ENCODE measurements at regions not wholly inside any gene's neighbourhood (a gene's known extent, or its start where the extent isn't known, plus 50 kb on each side); places are given as distances from the start of the nearest gene placed in this dataset.

- Histone ChIP-seq H3K4me3 (ENCODE audit: low read depth in 1 of 2, low read length in 2 of 2) (no peak overlapping the region), H3K27ac (ENCODE audit: low read depth, low read length) (no peak overlapping the region), H3K9me3 (ENCODE audit: control insufficient read depth in 1 of 2, low read length in 2 of 2) (no peaks in the 10 kb centered on the region), H3K27me3 (ENCODE audit: control insufficient read depth in 1 of 2, insufficient read depth in 2 of 2, low read length in 2 of 2) (no peaks in the 10 kb centered on the region), H3K4me1 (ENCODE audit: control insufficient read depth in 1 of 2, insufficient read depth in 2 of 2, low read length in 2 of 2) (peaks cover 16 to 22% of the 10 kb centered on the region in 2 donors), H3K36me3 (ENCODE audit: control insufficient read depth in 1 of 2, insufficient read depth in 2 of 2, low read length in 2 of 2) (peaks cover 0 to 4% of the 10 kb centered on the region in 2 donors), H3K9ac (ENCODE audit: low read depth in 1 of 2, low read length in 2 of 2) (no peak overlapping the region)
Measured at GRCh38 chr2:134185639-134186038, 68.2 kb upstream of the MGAT5 start.

DNA sequence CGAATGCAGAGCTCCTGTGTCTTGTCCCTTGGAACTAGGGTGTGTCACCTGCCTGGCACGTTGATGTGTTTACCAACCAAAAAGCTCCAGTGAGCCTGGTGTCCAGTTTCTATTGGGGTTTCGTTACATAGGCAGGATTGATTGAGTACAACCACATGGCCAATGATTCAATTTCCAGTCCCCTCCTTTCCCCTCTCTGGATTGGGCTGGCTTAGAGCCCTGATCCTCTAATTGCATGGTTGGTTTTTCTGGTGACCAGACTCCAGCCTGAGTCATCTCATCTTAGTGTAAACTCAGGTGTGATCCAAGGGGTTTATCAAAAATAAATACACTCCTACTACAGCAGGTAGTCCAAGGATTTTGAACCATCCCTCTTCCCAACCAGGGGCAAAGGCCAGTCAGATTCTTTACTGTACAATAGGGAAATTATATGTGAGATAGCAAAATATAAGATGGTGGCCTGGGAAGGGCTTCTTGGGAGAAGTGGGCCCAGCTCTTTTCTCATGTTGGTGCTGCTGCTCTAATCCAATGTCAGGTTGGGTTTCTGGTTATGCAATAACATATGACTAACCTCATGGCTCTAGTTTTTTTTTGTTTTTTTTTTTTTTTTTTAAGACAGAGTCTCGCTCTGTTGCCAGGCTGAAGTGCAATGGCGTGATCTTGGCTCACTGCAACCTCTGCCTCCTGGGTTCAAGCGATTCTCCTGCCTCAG lies 64.7 kb upstream of the MGAT5 start:
- Histone ChIP-seq H3K4me1 (ENCODE audit: control insufficient read depth in 1 of 2, insufficient read depth in 2 of 2, low read length in 2 of 2) (peaks cover 14 to 30% of the 10 kb centered on the region in 2 donors), H3K4me3 (ENCODE audit: low read depth in 1 of 2, low read length in 2 of 2) (no peak overlapping the region), H3K9ac (ENCODE audit: low read depth in 1 of 2, low read length in 2 of 2) (peak overlapping the region in 1 of 2 donors; percentile 28), H3K27me3 (ENCODE audit: control insufficient read depth in 1 of 2, insufficient read depth in 2 of 2, low read length in 2 of 2) (no peaks in the 10 kb centered on the region), H3K9me3 (ENCODE audit: control insufficient read depth in 1 of 2, low read length in 2 of 2) (no peaks in the 10 kb centered on the region), H3K36me3 (ENCODE audit: control insufficient read depth in 1 of 2, insufficient read depth in 2 of 2, low read length in 2 of 2) (peaks cover 0 to 4% of the 10 kb centered on the region in 2 donors), H3K27ac (ENCODE audit: low read depth, low read length) (peak overlapping the region; percentile 34)

DNA sequence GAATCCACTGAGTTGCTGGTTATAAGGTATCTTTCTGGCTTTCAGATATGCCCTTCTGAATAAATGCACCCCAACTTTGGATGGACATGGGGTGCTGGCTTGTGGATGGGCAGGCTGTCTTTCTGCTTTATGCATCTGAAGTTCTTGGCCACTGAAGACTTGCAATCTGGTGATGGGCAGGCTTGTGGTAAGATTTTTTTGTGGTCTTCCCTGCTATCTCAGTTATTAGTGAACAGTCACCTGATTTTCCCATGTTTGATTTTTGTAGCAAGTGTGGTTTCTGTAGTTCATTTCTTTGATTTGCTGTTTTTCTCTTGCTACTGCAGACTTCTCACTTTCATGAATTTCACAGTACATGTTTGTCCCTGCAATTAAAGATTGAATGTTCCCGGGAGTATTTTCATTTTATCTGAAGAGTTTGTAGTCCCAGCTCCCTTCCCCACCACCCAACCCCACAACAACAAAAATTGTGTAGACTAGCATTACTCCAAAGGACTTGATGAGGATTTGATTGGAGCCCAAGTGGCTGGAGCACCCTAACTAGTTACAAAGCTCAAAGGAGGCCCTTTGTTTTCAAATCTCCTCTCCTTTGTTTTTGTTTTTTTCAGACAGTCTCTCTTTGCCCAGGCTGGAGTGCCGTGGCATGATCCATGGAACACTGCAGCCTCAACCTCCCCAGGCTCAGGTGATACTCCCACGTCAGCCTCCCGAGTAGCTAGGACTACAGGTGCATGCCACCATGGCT lies 63.6 kb upstream of the MGAT5 start:
- Histone ChIP-seq H3K4me1 (ENCODE audit: control insufficient read depth in 1 of 2, insufficient read depth in 2 of 2, low read length in 2 of 2) (peaks cover 23 to 40% of the 10 kb centered on the region in 2 donors), H3K27ac (ENCODE audit: low read depth, low read length) (no peak overlapping the region), H3K4me3 (ENCODE audit: low read depth in 1 of 2, low read length in 2 of 2) (no peak overlapping the region), H3K27me3 (ENCODE audit: control insufficient read depth in 1 of 2, insufficient read depth in 2 of 2, low read length in 2 of 2) (no peaks in the 10 kb centered on the region), H3K9me3 (ENCODE audit: control insufficient read depth in 1 of 2, low read length in 2 of 2) (no peaks in the 10 kb centered on the region), H3K9ac (ENCODE audit: low read depth in 1 of 2, low read length in 2 of 2) (no peak overlapping the region), H3K36me3 (ENCODE audit: control insufficient read depth in 1 of 2, insufficient read depth in 2 of 2, low read length in 2 of 2) (peaks cover 0 to 4% of the 10 kb centered on the region in 2 donors)

- Histone ChIP-seq H3K36me3 (ENCODE audit: control insufficient read depth in 1 of 2, insufficient read depth in 2 of 2, low read length in 2 of 2) (peaks cover 0 to 4% of the 10 kb centered on the region in 2 donors), H3K27me3 (ENCODE audit: control insufficient read depth in 1 of 2, insufficient read depth in 2 of 2, low read length in 2 of 2) (no peaks in the 10 kb centered on the region), H3K4me1 (ENCODE audit: control insufficient read depth in 1 of 2, insufficient read depth in 2 of 2, low read length in 2 of 2) (peaks cover 28 to 46% of the 10 kb centered on the region in 2 donors), H3K9me3 (ENCODE audit: control insufficient read depth in 1 of 2, low read length in 2 of 2) (no peaks in the 10 kb centered on the region), H3K4me3 (ENCODE audit: low read depth in 1 of 2, low read length in 2 of 2) (no peak overlapping the region), H3K27ac (ENCODE audit: low read depth, low read length) (no peak overlapping the region), H3K9ac (ENCODE audit: low read depth in 1 of 2, low read length in 2 of 2) (no peak overlapping the region)
Measured at GRCh38 chr2:134190807-134191203, 63.1 kb upstream of the MGAT5 start.

GRCh38 chr2:134191835-134192234 lies 62.0 kb upstream of the MGAT5 start:
- no peak overlapping the region for H3K27ac ChIP-seq (ENCODE audit: low read depth, low read length)
- no peaks in the 10 kb centered on the region for H3K9me3 ChIP-seq (ENCODE audit: control insufficient read depth in 1 of 2, low read length in 2 of 2)
- no peak overlapping the region for H3K4me3 ChIP-seq (ENCODE audit: low read depth in 1 of 2, low read length in 2 of 2)
- no peaks in the 10 kb centered on the region for H3K27me3 ChIP-seq (ENCODE audit: control insufficient read depth in 1 of 2, insufficient read depth in 2 of 2, low read length in 2 of 2)
- no peaks in the 10 kb centered on the region for H3K36me3 ChIP-seq (ENCODE audit: control insufficient read depth in 1 of 2, insufficient read depth in 2 of 2, low read length in 2 of 2)
- peaks cover 29 to 52% of the 10 kb centered on the region in 2 donors for H3K4me1 ChIP-seq (ENCODE audit: control insufficient read depth in 1 of 2, insufficient read depth in 2 of 2, low read length in 2 of 2)
- H3K9ac ChIP-seq (ENCODE audit: low read depth in 1 of 2, low read length in 2 of 2): no peak overlapping the region

DNA sequence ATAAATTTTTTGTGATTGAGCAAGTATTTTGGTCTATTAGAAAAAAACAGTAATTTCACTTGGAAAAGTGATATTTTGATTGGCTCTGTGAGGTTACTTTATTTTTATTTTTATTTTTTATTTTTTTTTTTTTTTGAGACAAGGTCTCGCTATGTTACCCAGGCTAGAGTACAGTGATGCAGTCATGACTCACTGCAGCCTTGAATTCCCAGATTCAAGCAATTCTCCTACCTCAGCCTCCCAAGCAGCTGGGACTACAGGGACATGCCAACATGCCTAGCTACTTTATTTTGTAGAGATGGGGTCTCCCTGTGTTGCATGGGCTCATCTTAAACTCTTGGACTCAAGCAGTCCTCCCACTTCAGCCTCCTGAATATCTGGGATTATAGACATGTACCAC lies 60.9 kb upstream of the MGAT5 start:
- H3K27ac ChIP-seq (ENCODE audit: low read depth, low read length): no peak overlapping the region

DNA sequence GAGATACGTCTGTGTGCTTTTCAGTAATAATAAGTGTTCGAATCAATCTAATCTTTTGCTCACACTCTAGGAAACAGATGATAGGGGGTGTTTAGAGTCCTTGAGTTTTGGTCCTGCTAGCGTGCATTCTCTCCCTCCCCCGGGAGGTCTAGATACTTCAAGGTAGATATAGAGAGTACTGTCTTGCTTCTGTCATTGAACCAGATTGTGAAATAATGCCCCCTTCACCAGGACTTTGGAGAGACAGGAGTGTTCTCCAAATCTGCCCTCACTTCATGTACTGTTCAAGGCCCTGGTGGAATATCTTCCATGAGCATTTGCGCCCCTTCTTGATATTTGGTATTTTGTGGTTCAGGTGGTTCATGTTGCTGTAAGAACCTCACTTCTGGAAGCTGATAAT lies 59.4 kb upstream of the MGAT5 start:
- H3K9me3 ChIP-seq (ENCODE audit: control insufficient read depth in 1 of 2, low read length in 2 of 2): no peaks in the 10 kb centered on the region
- no peak overlapping the region for H3K4me3 ChIP-seq (ENCODE audit: low read depth in 1 of 2, low read length in 2 of 2)
- H3K4me1 ChIP-seq (ENCODE audit: control insufficient read depth in 1 of 2, insufficient read depth in 2 of 2, low read length in 2 of 2): peaks cover 37 to 60% of the 10 kb centered on the region in 2 donors

More for the DNA sequence above, 60.9 kb upstream of the MGAT5 start:
- Histone ChIP-seq H3K27me3 (ENCODE audit: control insufficient read depth in 1 of 2, insufficient read depth in 2 of 2, low read length in 2 of 2) (no peaks in the 10 kb centered on the region), H3K36me3 (ENCODE audit: control insufficient read depth in 1 of 2, insufficient read depth in 2 of 2, low read length in 2 of 2) (no peaks in the 10 kb centered on the region), H3K4me3 (ENCODE audit: low read depth in 1 of 2, low read length in 2 of 2) (no peak overlapping the region), H3K9me3 (ENCODE audit: control insufficient read depth in 1 of 2, low read length in 2 of 2) (no peaks in the 10 kb centered on the region), H3K4me1 (ENCODE audit: control insufficient read depth in 1 of 2, insufficient read depth in 2 of 2, low read length in 2 of 2) (peaks cover 37 to 57% of the 10 kb centered on the region in 2 donors), H3K9ac (ENCODE audit: low read depth in 1 of 2, low read length in 2 of 2) (no peak overlapping the region)

DNA sequence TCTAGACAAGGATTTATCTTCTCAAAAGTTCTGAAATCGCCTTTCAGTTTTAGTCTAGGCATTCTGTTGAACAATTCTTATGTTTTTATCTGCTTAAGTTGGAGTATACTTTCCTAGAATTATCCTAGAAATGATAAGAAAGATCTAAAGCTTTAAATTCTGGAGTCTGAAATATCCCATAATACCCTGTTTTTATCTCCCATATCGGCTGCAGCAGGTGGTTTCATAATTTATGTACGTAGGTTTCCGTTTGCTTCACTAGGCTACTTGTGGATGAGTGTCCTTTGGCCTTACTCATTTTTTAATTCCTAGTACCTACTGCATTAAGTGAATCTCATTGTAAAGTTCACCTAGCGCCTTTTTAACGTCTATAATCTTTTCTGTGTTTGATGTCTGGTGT lies 58.5 kb upstream of the MGAT5 start:
- H3K4me1 ChIP-seq (ENCODE audit: control insufficient read depth in 1 of 2, insufficient read depth in 2 of 2, low read length in 2 of 2): peaks cover 32 to 52% of the 10 kb centered on the region in 2 donors
- H3K9me3 ChIP-seq (ENCODE audit: control insufficient read depth in 1 of 2, low read length in 2 of 2): no peaks in the 10 kb centered on the region
- H3K27ac ChIP-seq (ENCODE audit: low read depth, low read length): no peak overlapping the region

More for the DNA sequence above, 59.4 kb upstream of the MGAT5 start:
- Histone ChIP-seq H3K9ac (ENCODE audit: low read depth in 1 of 2, low read length in 2 of 2) (no peak overlapping the region), H3K36me3 (ENCODE audit: control insufficient read depth in 1 of 2, insufficient read depth in 2 of 2, low read length in 2 of 2) (no peaks in the 10 kb centered on the region), H3K27ac (ENCODE audit: low read depth, low read length) (no peak overlapping the region), H3K27me3 (ENCODE audit: control insufficient read depth in 1 of 2, insufficient read depth in 2 of 2, low read length in 2 of 2) (no peaks in the 10 kb centered on the region)

GRCh38 chr2:134197445-134197844 lies 56.4 kb upstream of the MGAT5 start:
- H3K9me3 ChIP-seq (ENCODE audit: control insufficient read depth in 1 of 2, low read length in 2 of 2): no peaks in the 10 kb centered on the region
- peaks cover 36 to 54% of the 10 kb centered on the region in 2 donors for H3K4me1 ChIP-seq (ENCODE audit: control insufficient read depth in 1 of 2, insufficient read depth in 2 of 2, low read length in 2 of 2)
- no peaks in the 10 kb centered on the region for H3K27me3 ChIP-seq (ENCODE audit: control insufficient read depth in 1 of 2, insufficient read depth in 2 of 2, low read length in 2 of 2)
- no peak overlapping the region for H3K9ac ChIP-seq (ENCODE audit: low read depth in 1 of 2, low read length in 2 of 2)
- H3K36me3 ChIP-seq (ENCODE audit: control insufficient read depth in 1 of 2, insufficient read depth in 2 of 2, low read length in 2 of 2): no peaks in the 10 kb centered on the region
- no peak overlapping the region for H3K27ac ChIP-seq (ENCODE audit: low read depth, low read length)
- H3K4me3 ChIP-seq (ENCODE audit: low read depth in 1 of 2, low read length in 2 of 2): peak overlapping the region in 1 of 2 donors; percentile 4

More for the DNA sequence above, 58.5 kb upstream of the MGAT5 start:
- Histone ChIP-seq H3K27me3 (ENCODE audit: control insufficient read depth in 1 of 2, insufficient read depth in 2 of 2, low read length in 2 of 2) (no peaks in the 10 kb centered on the region), H3K36me3 (ENCODE audit: control insufficient read depth in 1 of 2, insufficient read depth in 2 of 2, low read length in 2 of 2) (no peaks in the 10 kb centered on the region), H3K4me3 (ENCODE audit: low read depth in 1 of 2, low read length in 2 of 2) (no peak overlapping the region), H3K9ac (ENCODE audit: low read depth in 1 of 2, low read length in 2 of 2) (no peak overlapping the region)

GRCh38 chr2:134198006-134198634 lies 55.8 kb upstream of the MGAT5 start:
- no peak overlapping the region for H3K27ac ChIP-seq (ENCODE audit: low read depth, low read length)
- no peaks in the 10 kb centered on the region for H3K36me3 ChIP-seq (ENCODE audit: control insufficient read depth in 1 of 2, insufficient read depth in 2 of 2, low read length in 2 of 2)
- no peak overlapping the region for H3K9ac ChIP-seq (ENCODE audit: low read depth in 1 of 2, low read length in 2 of 2)
- H3K9me3 ChIP-seq (ENCODE audit: control insufficient read depth in 1 of 2, low read length in 2 of 2): no peaks in the 10 kb centered on the region
- peaks cover 43 to 60% of the 10 kb centered on the region in 2 donors for H3K4me1 ChIP-seq (ENCODE audit: control insufficient read depth in 1 of 2, insufficient read depth in 2 of 2, low read length in 2 of 2)
- H3K4me3 ChIP-seq (ENCODE audit: low read depth in 1 of 2, low read length in 2 of 2): peak overlapping the region in 1 of 2 donors; percentile 4
- H3K27me3 ChIP-seq (ENCODE audit: control insufficient read depth in 1 of 2, insufficient read depth in 2 of 2, low read length in 2 of 2): no peaks in the 10 kb centered on the region

All from duodenal mucosa (tissue), 2 donors.